ENCODE measurements at regions not wholly inside any gene's neighbourhood (a gene's known extent, or its start where the extent isn't known, plus 50 kb on each side); places are given as distances from the start of the nearest gene placed in this dataset.

GRCh38 chr3:64329037-64329436, 103.8 kb upstream of the PRICKLE2 start:
- no peak for TF ChIP-seq YY1 (IDR thresholded peaks at IDR 0.05; ENCODE audit: insufficient read depth, insufficient read length)
- TF ChIP-seq ZNF274 (IDR thresholded peaks at IDR 0.05; ENCODE audit: low read depth, low read length) = no peak
